GM23338 (cell line): ENCODE measurements at regions not wholly inside any gene's neighbourhood (a gene's known extent, or its start where the extent isn't known, plus 50 kb on each side); places are given as distances from the start of the nearest gene placed in this dataset.

ENCODE experiments used
- ATAC-seq: fragments of 200-7000 bp; cut with Tn5 transposase; 3 replicates; pipeline ENCODE4 v1.9.1; 2020
- DNase-seq: peaks from one replicate; pipeline ENCODE4 v3.0.0-alpha.2; 2015; ENCODE audit warnings: low spot score
- H2AFZ ChIP-seq: fragments of 200-600 bp; sonication (generic); 2 replicates; pipeline ENCODE4 v1.8.0; 2016; ENCODE audit warnings: antibody characterized with exemption, mild to moderate bottlenecking, moderate library complexity
- H3F3A ChIP-seq: fragments of 200-600 bp; sonication (generic); replicated peaks from 2 replicates; pipeline ENCODE4 v1.8.0; 2017; ENCODE audit warnings: antibody characterized with exemption, mixed run types, low read depth
- H3K27ac ChIP-seq: fragments of 200-600 bp; sonication (generic); 2 replicates; pipeline ENCODE4 v1.6.1; 2016; ENCODE audit warnings: low read depth
- H3K27me3 ChIP-seq: fragments of 200-600 bp; sonication (generic); 2 replicates; pipeline ENCODE4 v1.8.0; 2016; ENCODE audit warnings: mild to moderate bottlenecking, mixed run types, moderate library complexity; ENCODE audit not compliant: insufficient read depth
- H3K36me3 ChIP-seq: fragments of 200-600 bp; sonication (generic); 2 replicates; pipeline ENCODE4 v1.8.0; 2016; ENCODE audit warnings: mild to moderate bottlenecking; ENCODE audit not compliant: insufficient read depth
- H3K4me1 ChIP-seq: fragments of 200-600 bp; sonication (generic); 2 replicates; pipeline ENCODE4 v1.8.0; 2016; ENCODE audit warnings: mild to moderate bottlenecking, moderate library complexity; ENCODE audit not compliant: insufficient read depth
- H3K4me2 ChIP-seq: fragments of 200-600 bp; sonication (generic); 2 replicates; pipeline ENCODE4 v1.7.1; 2017; ENCODE audit warnings: mixed run types
- H3K4me3 ChIP-seq: fragments of 200-600 bp; sonication (generic); 2 replicates; pipeline ENCODE4 v1.6.1; 2016; ENCODE audit warnings: mixed run types
- H3K79me2 ChIP-seq: fragments of 200-600 bp; sonication (generic); replicated peaks from 2 replicates; pipeline ENCODE4 v1.8.0; 2017; ENCODE audit warnings: mild to moderate bottlenecking; ENCODE audit not compliant: insufficient read depth
- H3K9me2 ChIP-seq: fragments of 200-600 bp; sonication (generic); 2 replicates; pipeline ENCODE4 v1.8.0; 2017; ENCODE audit not compliant: insufficient read depth
- H4K20me1 ChIP-seq: fragments of 200-600 bp; sonication (generic); replicated peaks from 2 replicates; pipeline ENCODE4 v1.8.0; 2017; ENCODE audit warnings: mild to moderate bottlenecking; ENCODE audit not compliant: insufficient read depth
- H3K27ac Mint-ChIP-seq: 2 replicates; pipeline ENCODE4 v1.8.0; 2020; ENCODE audit warnings: inconsistent platforms, mild to moderate bottlenecking, moderate library complexity, mixed read lengths
- H3K27me3 Mint-ChIP-seq: 3 replicates; pipeline ENCODE4 v1.8.0; 2022; ENCODE audit warnings: low read depth, mild to moderate bottlenecking, moderate library complexity, mixed read lengths, inconsistent platforms; ENCODE audit not compliant: insufficient read depth, poor library complexity
- H3K36me3 Mint-ChIP-seq: 3 replicates; pipeline ENCODE4 v1.8.0; 2021; ENCODE audit warnings: low read depth, mild to moderate bottlenecking, inconsistent platforms, moderate library complexity, mixed read lengths
- H3K4me1 Mint-ChIP-seq: 3 replicates; pipeline ENCODE4 v1.8.0; 2020; ENCODE audit warnings: mild to moderate bottlenecking, inconsistent platforms, mixed read lengths
- H3K4me3 Mint-ChIP-seq: 3 replicates; pipeline ENCODE4 v1.8.0; 2021; ENCODE audit warnings: moderate library complexity, mild to moderate bottlenecking, inconsistent platforms, mixed read lengths
- H3K9me3 Mint-ChIP-seq: 3 replicates; pipeline ENCODE4 v1.8.0; 2020; ENCODE audit warnings: moderate library complexity, mild to moderate bottlenecking, inconsistent platforms, mixed read lengths
- CREB1 ChIP-seq: fragments of 250-450 bp; sonication (Bioruptor Pico); IDR thresholded peaks from 2 replicates; pipeline ENCODE4 v1.5.0; 2020; ENCODE audit warnings: low read depth, mild to moderate bottlenecking, moderate library complexity
- CTCF ChIP-seq, 2 experiments: fragments of 200-600 bp in 1 of 2; sonication (generic) in 1 of 2; conservative IDR thresholded peaks; 2 replicates each; pipeline versions ENCODE4 v1.5.1 to v1.6.1; 2016 to 2017; ENCODE audit warnings: antibody characterized with exemption in 2 of 2, low read depth in 2 of 2, mild to moderate bottlenecking in 2 of 2, moderate library complexity in 1 of 2
- EZH2 ChIP-seq: fragments of 200-600 bp; sonication (generic); IDR thresholded peaks from one replicate; pipeline ENCODE4 v1.8.0; 2017; ENCODE audit warnings: antibody characterized with exemption, mild to moderate bottlenecking, low read depth; ENCODE audit not compliant: unreplicated experiment
- EZH2phosphoT487 ChIP-seq: fragments of 200-600 bp; sonication (generic); IDR thresholded peaks from one replicate; pipeline ENCODE4 v1.8.1; 2018; ENCODE audit warnings: antibody characterized with exemption; ENCODE audit not compliant: unreplicated experiment
- JUNB ChIP-seq: IDR thresholded peaks from one replicate; pipeline ENCODE4 v1.6.1; 2016; ENCODE audit warnings: antibody characterized with exemption; ENCODE audit not compliant: unreplicated experiment
- NANOG ChIP-seq: IDR thresholded peaks from 2 replicates; pipeline ENCODE4 v1.6.1; 2016; ENCODE audit warnings: antibody characterized with exemption, borderline replicate concordance
- POLR2AphosphoS5 ChIP-seq: IDR thresholded peaks from 2 replicates; pipeline ENCODE4 v1.6.1; 2016; ENCODE audit warnings: antibody characterized with exemption, low read depth
- REST ChIP-seq: IDR thresholded peaks from one replicate; pipeline ENCODE4 v1.6.1; 2018; ENCODE audit warnings: antibody characterized with exemption; ENCODE audit not compliant: unreplicated experiment
- STAT1 ChIP-seq: IDR thresholded peaks from one replicate; pipeline ENCODE4 v1.6.1; 2016; ENCODE audit warnings: antibody characterized with exemption; ENCODE audit not compliant: unreplicated experiment
- ZNF114 ChIP-seq: fragments of 250-450 bp; sonication (Bioruptor Pico); IDR thresholded peaks from 2 replicates; pipeline ENCODE4 v1.5.0; 2020; ENCODE audit warnings: mild to moderate bottlenecking, moderate library complexity
- ZNF331 ChIP-seq: fragments of 250-450 bp; sonication (Bioruptor Pico); IDR thresholded peaks from 2 replicates; pipeline ENCODE4 v1.5.0; 2020; ENCODE audit warnings: low read depth, mild to moderate bottlenecking, moderate library complexity
- ZNF462 ChIP-seq: fragments of 250-450 bp; sonication (Bioruptor Pico); IDR thresholded peaks from 2 replicates; pipeline ENCODE4 v1.5.0; 2020; ENCODE audit warnings: mild to moderate bottlenecking, moderate library complexity
- TF ChIP-seq, protein P1 (sequence below): IDR thresholded peaks from 2 replicates; pipeline ENCODE4 v1.6.1; 2016; ENCODE audit warnings: antibody characterized with exemption

DNA sequence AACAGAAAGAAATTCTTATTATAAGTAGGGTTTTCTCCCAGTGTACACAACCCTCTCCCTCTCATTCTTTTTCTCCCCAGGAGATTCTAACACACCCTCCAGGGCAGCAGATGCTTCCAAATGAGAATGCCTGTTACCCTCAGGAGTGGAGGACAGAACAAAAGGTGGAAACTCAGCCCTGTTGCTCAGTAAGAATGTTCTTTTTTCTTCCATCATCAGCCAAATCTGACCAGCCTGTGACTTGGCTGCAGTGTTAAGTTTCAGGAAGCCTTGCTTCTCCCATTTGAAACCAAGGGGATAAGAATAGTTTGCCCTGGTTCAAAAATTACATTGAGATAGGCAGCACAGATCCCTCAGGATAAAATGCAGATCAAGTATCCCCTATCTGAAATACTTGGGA lies 77.5 kb upstream of the EEPD1 start:
- Histone ChIP-seq H3K9me2 (peaks cover 3% of the 10 kb centered on the region; the same call in 1 of the 2 replicates), H2AFZ (peak overlapping the region; percentile 78; the same call in 1 of the 2 replicates), H3K4me3 (no peak overlapping the region), H3K79me2 (no peaks in the 10 kb centered on the region), H3K36me3 (no peaks in the 10 kb centered on the region), H4K20me1 (no peaks in the 10 kb centered on the region), H3K27ac (no peak overlapping the region), H3K4me1 (no peaks in the 10 kb centered on the region), H3K4me2 (no peak overlapping the region), H3F3A (no peaks in the 10 kb centered on the region), H3K27me3 (no peaks in the 10 kb centered on the region)
- no peak overlapping the region for H3K27ac Mint-ChIP-seq
- peaks cover 5% of the 10 kb centered on the region for H3K27me3 Mint-ChIP-seq
- H3K4me3 Mint-ChIP-seq: no peak overlapping the region
- H3K36me3 Mint-ChIP-seq: no peaks in the 10 kb centered on the region
- TF ChIP-seq, protein P1, sequence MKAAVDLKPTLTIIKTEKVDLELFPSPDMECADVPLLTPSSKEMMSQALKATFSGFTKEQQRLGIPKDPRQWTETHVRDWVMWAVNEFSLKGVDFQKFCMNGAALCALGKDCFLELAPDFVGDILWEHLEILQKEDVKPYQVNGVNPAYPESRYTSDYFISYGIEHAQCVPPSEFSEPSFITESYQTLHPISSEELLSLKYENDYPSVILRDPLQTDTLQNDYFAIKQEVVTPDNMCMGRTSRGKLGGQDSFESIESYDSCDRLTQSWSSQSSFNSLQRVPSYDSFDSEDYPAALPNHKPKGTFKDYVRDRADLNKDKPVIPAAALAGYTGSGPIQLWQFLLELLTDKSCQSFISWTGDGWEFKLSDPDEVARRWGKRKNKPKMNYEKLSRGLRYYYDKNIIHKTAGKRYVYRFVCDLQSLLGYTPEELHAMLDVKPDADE: no peak
- TF ChIP-seq EZH2 (no peak), ZNF331 (no peak), REST (no peak), NANOG (no peak), JUNB (no peak), CTCF (conservative IDR thresholded peaks at IDR 0.05; ENCODE audit: low read depth in 2 of 2) (no peak), ZNF462 (CRISPR knock-in tag) (no peak), POLR2AphosphoS5 (no peak), EZH2phosphoT487 (no peak), ZNF114 (CRISPR knock-in tag) (no peak), CREB1 (CRISPR knock-in tag) (no peak), STAT1 (no peak)
- no peaks in the 10 kb centered on the region for H3K9me3 Mint-ChIP-seq
- ATAC-seq (no peak), DNase-seq (no peak)
- H3K4me1 Mint-ChIP-seq: peaks cover 9% of the 10 kb centered on the region
